ENCODE measurements at regions not wholly inside any gene's neighbourhood (a gene's known extent, or its start where the extent isn't known, plus 50 kb on each side); places are given as distances from the start of the nearest gene placed in this dataset.

GRCh38 chr2:183456177-183456576 is 331.9 kb downstream of the NUP35 start:
- Histone ChIP-seq H3K79me2 (ENCODE audit: insufficient read depth, low read length) (no peaks in the 10 kb centered on the region), H4K20me1 (ENCODE audit: insufficient read depth, low read length) (no peaks in the 10 kb centered on the region), H3K9ac (ENCODE audit: low read length) (no peak overlapping the region), H3K9me3 (ENCODE audit: low read length) (no peaks in the 10 kb centered on the region), H3K4me3 (ENCODE audit: low read depth, low read length, poor library complexity, severe bottlenecking) (no peak overlapping the region), H3K27me3 (ENCODE audit: insufficient read depth, low read length) (no peaks in the 10 kb centered on the region), H3K9me2 (ENCODE audit: low read depth, low read length) (no peaks in the 10 kb centered on the region), H3K4me1 (ENCODE audit: insufficient read depth, low read length, severe bottlenecking) (peaks cover 8% of the 10 kb centered on the region), H3K4me2 (ENCODE audit: low read length) (no peak overlapping the region), H3F3A (ENCODE audit: insufficient read depth, low read length) (no peaks in the 10 kb centered on the region), H2AFZ (ENCODE audit: low read length) (no peak overlapping the region), H3K36me3 (ENCODE audit: insufficient read depth, low read length) (no peaks in the 10 kb centered on the region), H3K27ac (ENCODE audit: low read depth, low read length, poor library complexity, severe bottlenecking) (no peak overlapping the region)
- no peak for TF ChIP-seq CTCF (IDR thresholded peaks at IDR 0.05; ENCODE audit: low read length)
- TF ChIP-seq EZH2 (IDR thresholded peaks at IDR 0.05; ENCODE audit: borderline replicate concordance, low read length), result no peak

DNA sequence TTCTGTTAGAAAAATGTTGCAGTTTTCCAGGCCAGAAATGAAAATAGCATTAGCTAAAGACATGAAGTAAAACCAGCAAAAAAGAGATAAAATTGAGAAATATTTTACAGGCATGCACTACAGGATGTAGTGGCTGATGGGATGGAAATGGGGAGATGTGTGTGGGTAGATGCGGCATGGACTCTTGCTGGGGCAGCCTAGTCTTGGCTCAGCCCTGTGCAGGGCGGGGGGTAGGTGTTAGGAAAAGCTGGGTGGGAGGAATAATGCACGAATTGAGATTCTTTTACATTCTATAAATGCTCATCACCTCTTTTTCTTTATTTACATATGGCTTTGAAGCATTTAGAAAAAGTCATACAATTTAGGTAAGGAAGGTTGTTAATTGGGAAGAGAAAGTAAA is 334.2 kb downstream of the NUP35 start:
- Histone ChIP-seq H3K9me2 (ENCODE audit: low read depth, low read length) (no peaks in the 10 kb centered on the region), H3K27me3 (ENCODE audit: insufficient read depth, low read length) (no peaks in the 10 kb centered on the region), H3K36me3 (ENCODE audit: insufficient read depth, low read length) (no peaks in the 10 kb centered on the region), H3K4me2 (ENCODE audit: low read length) (no peak overlapping the region), H3K79me2 (ENCODE audit: insufficient read depth, low read length) (no peaks in the 10 kb centered on the region), H3K4me3 (ENCODE audit: low read depth, low read length, poor library complexity, severe bottlenecking) (no peak overlapping the region), H4K20me1 (ENCODE audit: insufficient read depth, low read length) (no peaks in the 10 kb centered on the region), H3F3A (ENCODE audit: insufficient read depth, low read length) (no peaks in the 10 kb centered on the region), H2AFZ (ENCODE audit: low read length) (no peak overlapping the region), H3K9ac (ENCODE audit: low read length) (no peak overlapping the region), H3K27ac (ENCODE audit: low read depth, low read length, poor library complexity, severe bottlenecking) (no peak overlapping the region), H3K4me1 (ENCODE audit: insufficient read depth, low read length, severe bottlenecking) (peaks cover 8% of the 10 kb centered on the region), H3K9me3 (ENCODE audit: low read length) (no peaks in the 10 kb centered on the region)
- TF ChIP-seq CTCF (IDR thresholded peaks at IDR 0.05; ENCODE audit: low read length) (no peak), EZH2 (IDR thresholded peaks at IDR 0.05; ENCODE audit: borderline replicate concordance, low read length) (no peak)

GRCh38 chr2:183459466-183459865 is 335.2 kb downstream of the NUP35 start:
- Histone ChIP-seq H3K9me2 (ENCODE audit: low read depth, low read length) (no peaks in the 10 kb centered on the region), H3K27ac (ENCODE audit: low read depth, low read length, poor library complexity, severe bottlenecking) (no peak overlapping the region), H3K79me2 (ENCODE audit: insufficient read depth, low read length) (no peaks in the 10 kb centered on the region), H4K20me1 (ENCODE audit: insufficient read depth, low read length) (no peaks in the 10 kb centered on the region), H2AFZ (ENCODE audit: low read length) (no peak overlapping the region), H3F3A (ENCODE audit: insufficient read depth, low read length) (no peaks in the 10 kb centered on the region), H3K36me3 (ENCODE audit: insufficient read depth, low read length) (no peaks in the 10 kb centered on the region), H3K4me1 (ENCODE audit: insufficient read depth, low read length, severe bottlenecking) (peaks cover 8% of the 10 kb centered on the region), H3K27me3 (ENCODE audit: insufficient read depth, low read length) (no peaks in the 10 kb centered on the region), H3K4me3 (ENCODE audit: low read depth, low read length, poor library complexity, severe bottlenecking) (no peak overlapping the region), H3K4me2 (ENCODE audit: low read length) (no peak overlapping the region), H3K9me3 (ENCODE audit: low read length) (no peaks in the 10 kb centered on the region), H3K9ac (ENCODE audit: low read length) (no peak overlapping the region)
- TF ChIP-seq EZH2 (IDR thresholded peaks at IDR 0.05; ENCODE audit: borderline replicate concordance, low read length), result no peak
- no peak for TF ChIP-seq CTCF (IDR thresholded peaks at IDR 0.05; ENCODE audit: low read length)

Measured in OCI-LY1 (cell line).